ENCODE measurements at regions not wholly inside any gene's neighbourhood (a gene's known extent, or its start where the extent isn't known, plus 50 kb on each side); places are given as distances from the start of the nearest gene placed in this dataset.

GRCh38 chr2:217277646-217278398, 418.0 kb upstream of the TNP1 start (continued):
- TF ChIP-seq CHD2 (IDR thresholded peaks at IDR 0.05; ENCODE audit: low read length, partially characterized antibody) (no peak), JUND (IDR thresholded peaks at IDR 0.05) (peak; percentile 62), RCOR1 (IDR thresholded peaks at IDR 0.05; ENCODE audit: low read length) (no peak), IRF3 (IDR thresholded peaks at IDR 0.05; ENCODE audit: low read depth, low read length) (no peak), EZH2phosphoT487 (IDR thresholded peaks at IDR 0.05; ENCODE audit: borderline replicate concordance, low read depth) (no peak), MXI1 (IDR thresholded peaks at IDR 0.05; ENCODE audit: low read depth, low read length) (no peak), SMC3 (IDR thresholded peaks at IDR 0.05; ENCODE audit: low read depth, low read length) (no peak), YY1 (IDR thresholded peaks at IDR 0.05; ENCODE audit: low read depth) (no peak), MAX (IDR thresholded peaks at IDR 0.05; ENCODE audit: low read depth) (no peak), GABPA (IDR thresholded peaks at IDR 0.05; ENCODE audit: low read depth) (no peak)

- Histone ChIP-seq H3K4me2 (no peak overlapping the region), H3K9ac (no peak overlapping the region), H3K9me3 (no peaks in the 10 kb centered on the region), H3K4me1 (ENCODE audit: control insufficient read depth in 1 of 2, insufficient read depth in 2 of 2, low read depth in 1 of 2, low read length in 1 of 2) (peaks cover 9 to 11% of the 10 kb centered on the region in 2 experiments), H3K9me2 (no peaks in the 10 kb centered on the region), H3K27ac (ENCODE audit: low read depth in 2 of 2, low read length in 1 of 2) (no peak overlapping the region), H3K4me3 (ENCODE audit: low read depth in 2 of 2, low read length in 1 of 2) (no peak overlapping the region), H3F3A (replicated peaks; ENCODE audit: insufficient read depth) (peaks cover 10% of the 10 kb centered on the region), H4K20me1 (ENCODE audit: insufficient read depth) (no peaks in the 10 kb centered on the region), H3K36me3 (replicated peaks in 1 of 2; ENCODE audit: control insufficient read depth in 1 of 2, insufficient read depth in 2 of 2, low read length in 1 of 2) (no peaks in the 10 kb centered on the region), H3K79me2 (ENCODE audit: insufficient read depth) (no peaks in the 10 kb centered on the region), H3K27me3 (ENCODE audit: insufficient read depth) (no peaks in the 10 kb centered on the region), H2AFZ (ENCODE audit: low read depth) (no peak overlapping the region)
- ChIA-PET CTCF (no interaction called here), POLR2A (no interaction called here)
- no peak for TF ChIP-seq RAD21 (IDR thresholded peaks at IDR 0.05; ENCODE audit: low read length)
- TF ChIP-seq REST (IDR thresholded peaks at IDR 0.05; ENCODE audit: low read depth, low read length) = no peak
- no peak for TF ChIP-seq MAX (IDR thresholded peaks at IDR 0.05; ENCODE audit: low read depth)
- TF ChIP-seq RCOR1 (IDR thresholded peaks at IDR 0.05; ENCODE audit: low read length) = no peak
- no peak for TF ChIP-seq POLR2AphosphoS5 (IDR thresholded peaks at IDR 0.05; ENCODE audit: low read depth, low read length)
- TF ChIP-seq MXI1 (IDR thresholded peaks at IDR 0.05; ENCODE audit: low read depth, low read length) = no peak
- no peak for TF ChIP-seq SIN3A (IDR thresholded peaks at IDR 0.05; ENCODE audit: borderline replicate concordance, low read depth, low read length)
- no peak for TF ChIP-seq MEF2A (IDR thresholded peaks at IDR 0.05; ENCODE audit: borderline replicate concordance, low read depth)
- TF ChIP-seq EZH2phosphoT487 (IDR thresholded peaks at IDR 0.05; ENCODE audit: borderline replicate concordance, low read depth) = no peak
- no peak for TF ChIP-seq YY1 (IDR thresholded peaks at IDR 0.05; ENCODE audit: low read depth)
- TF ChIP-seq EP300 (IDR thresholded peaks at IDR 0.05; ENCODE audit: borderline replicate concordance in 1 of 2, low read depth in 1 of 2, low read length in 1 of 2) = no peak
- TF ChIP-seq PBX3 (IDR thresholded peaks at IDR 0.05) = no peak
- no peak for TF ChIP-seq ELF1 (IDR thresholded peaks at IDR 0.05)
- 88% methylated on average over 4 of the region's 4 CpGs for WGBS (ENCODE audit: low lambda C conversion rate)
- no peak for DNase-seq
Measured at GRCh38 chr2:217276433-217276832, 416.6 kb upstream of the TNP1 start.
